HL-60 (cell line): ENCODE measurements at regions not wholly inside any gene's neighbourhood (a gene's known extent, or its start where the extent isn't known, plus 50 kb on each side); places are given as distances from the start of the nearest gene placed in this dataset.

Experiments
- DNase-seq, 2 experiments: peaks; one replicate each; pipeline ENCODE4 v3.0.0-alpha.2; 2010 to 2020; ENCODE audit warnings: low read depth in 1 of 2, low spot score in 1 of 2
- H3K27ac ChIP-seq: fragments of 250-450 bp; sonication (Bioruptor Pico); replicated peaks from 2 replicates; pipeline ENCODE4 v1.5.1; 2020; ENCODE audit warnings: mild to moderate bottlenecking, moderate library complexity
- H3K27me3 ChIP-seq: fragments of 250-450 bp; sonication (Bioruptor Pico); 2 replicates; pipeline ENCODE4 v1.5.1; 2021; ENCODE audit warnings: mild to moderate bottlenecking, moderate library complexity; ENCODE audit not compliant: insufficient read depth, poor library complexity, severe bottlenecking
- H3K4me3 ChIP-seq: replicated peaks from 2 replicates; pipeline ENCODE4 v1.5.1; 2011; ENCODE audit warnings: mild to moderate bottlenecking, control low read depth, low read length; ENCODE audit not compliant: insufficient read depth
- CTCF ChIP-seq: IDR thresholded peaks from one replicate; pipeline ENCODE4 v1.5.1; 2011; ENCODE audit warnings: low read length, control low read depth, inconsistent platforms; ENCODE audit not compliant: insufficient read depth
- GABPA ChIP-seq: IDR thresholded peaks from 2 replicates; pipeline ENCODE4 v1.6.1; 2012; ENCODE audit warnings: low read depth
- POLR2AphosphoS5 ChIP-seq: IDR thresholded peaks from 2 replicates; pipeline ENCODE4 v1.6.1; 2012; ENCODE audit warnings: low read depth
- SPI1 ChIP-seq: IDR thresholded peaks from 2 replicates; pipeline ENCODE4 v1.6.1; 2012; ENCODE audit warnings: low read depth, mild to moderate bottlenecking, borderline replicate concordance
- TF ChIP-seq, protein P1 (sequence below): IDR thresholded peaks from 2 replicates; pipeline ENCODE4 v1.6.1; 2012; ENCODE audit warnings: low read depth; ENCODE audit not compliant: insufficient replicate concordance

DNA sequence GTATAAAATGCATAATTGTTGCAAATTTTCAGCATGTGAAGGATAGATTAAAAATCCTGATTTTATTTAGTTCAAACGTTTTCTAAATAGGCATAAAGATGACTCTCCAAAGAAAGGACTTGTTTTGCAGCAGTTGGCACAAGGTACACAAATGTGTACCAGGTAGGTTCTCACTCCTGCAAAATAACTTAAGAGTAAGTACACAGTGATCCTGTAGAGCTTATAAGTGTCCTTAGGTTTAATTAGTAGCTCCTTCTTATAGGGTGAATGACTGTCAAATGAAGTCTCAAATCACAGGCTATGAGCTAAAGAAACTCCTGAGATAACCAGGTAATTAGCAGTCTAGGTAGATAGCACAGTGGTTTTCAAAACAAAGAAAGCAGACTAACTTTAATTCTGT is 330.6 kb upstream of the MDGA2 start:
- no peak for DNase-seq

DNA sequence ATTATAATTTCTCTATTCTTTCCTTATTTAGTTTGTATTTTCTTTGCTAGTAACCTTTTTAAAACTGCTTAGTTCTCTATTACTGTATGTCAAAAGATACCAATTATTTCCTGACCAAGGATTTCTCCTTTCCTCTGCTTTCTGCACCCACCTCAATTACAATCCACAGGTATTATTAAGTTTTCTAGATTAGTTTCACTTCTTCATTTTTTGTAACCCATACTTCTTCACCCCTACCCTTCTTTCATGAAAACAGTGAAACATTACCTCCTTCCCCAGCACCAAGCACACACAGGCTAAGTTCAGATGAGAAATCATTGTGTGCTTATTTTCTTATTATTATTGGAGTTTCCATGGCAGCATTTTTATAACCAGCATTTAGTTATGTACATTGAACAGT is 318.5 kb upstream of the MDGA2 start:
- no peaks in the 10 kb centered on the region for H3K27me3 ChIP-seq
- TF ChIP-seq SPI1 (no peak), GABPA (no peak), CTCF (no peak), POLR2AphosphoS5 (no peak)
- TF ChIP-seq, protein P1, sequence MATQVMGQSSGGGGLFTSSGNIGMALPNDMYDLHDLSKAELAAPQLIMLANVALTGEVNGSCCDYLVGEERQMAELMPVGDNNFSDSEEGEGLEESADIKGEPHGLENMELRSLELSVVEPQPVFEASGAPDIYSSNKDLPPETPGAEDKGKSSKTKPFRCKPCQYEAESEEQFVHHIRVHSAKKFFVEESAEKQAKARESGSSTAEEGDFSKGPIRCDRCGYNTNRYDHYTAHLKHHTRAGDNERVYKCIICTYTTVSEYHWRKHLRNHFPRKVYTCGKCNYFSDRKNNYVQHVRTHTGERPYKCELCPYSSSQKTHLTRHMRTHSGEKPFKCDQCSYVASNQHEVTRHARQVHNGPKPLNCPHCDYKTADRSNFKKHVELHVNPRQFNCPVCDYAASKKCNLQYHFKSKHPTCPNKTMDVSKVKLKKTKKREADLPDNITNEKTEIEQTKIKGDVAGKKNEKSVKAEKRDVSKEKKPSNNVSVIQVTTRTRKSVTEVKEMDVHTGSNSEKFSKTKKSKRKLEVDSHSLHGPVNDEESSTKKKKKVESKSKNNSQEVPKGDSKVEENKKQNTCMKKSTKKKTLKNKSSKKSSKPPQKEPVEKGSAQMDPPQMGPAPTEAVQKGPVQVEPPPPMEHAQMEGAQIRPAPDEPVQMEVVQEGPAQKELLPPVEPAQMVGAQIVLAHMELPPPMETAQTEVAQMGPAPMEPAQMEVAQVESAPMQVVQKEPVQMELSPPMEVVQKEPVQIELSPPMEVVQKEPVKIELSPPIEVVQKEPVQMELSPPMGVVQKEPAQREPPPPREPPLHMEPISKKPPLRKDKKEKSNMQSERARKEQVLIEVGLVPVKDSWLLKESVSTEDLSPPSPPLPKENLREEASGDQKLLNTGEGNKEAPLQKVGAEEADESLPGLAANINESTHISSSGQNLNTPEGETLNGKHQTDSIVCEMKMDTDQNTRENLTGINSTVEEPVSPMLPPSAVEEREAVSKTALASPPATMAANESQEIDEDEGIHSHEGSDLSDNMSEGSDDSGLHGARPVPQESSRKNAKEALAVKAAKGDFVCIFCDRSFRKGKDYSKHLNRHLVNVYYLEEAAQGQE = no peak
- no peak overlapping the region for H3K4me3 ChIP-seq
- H3K27ac ChIP-seq = no peak overlapping the region
- no peak for DNase-seq

More for the DNA sequence above, 330.6 kb upstream of the MDGA2 start:
- Histone ChIP-seq H3K27me3 (no peaks in the 10 kb centered on the region), H3K4me3 (no peak overlapping the region), H3K27ac (no peak overlapping the region)
- TF ChIP-seq CTCF (no peak), GABPA (no peak), POLR2AphosphoS5 (no peak), SPI1 (no peak)
- TF ChIP-seq, protein P1 = no peak

DNA sequence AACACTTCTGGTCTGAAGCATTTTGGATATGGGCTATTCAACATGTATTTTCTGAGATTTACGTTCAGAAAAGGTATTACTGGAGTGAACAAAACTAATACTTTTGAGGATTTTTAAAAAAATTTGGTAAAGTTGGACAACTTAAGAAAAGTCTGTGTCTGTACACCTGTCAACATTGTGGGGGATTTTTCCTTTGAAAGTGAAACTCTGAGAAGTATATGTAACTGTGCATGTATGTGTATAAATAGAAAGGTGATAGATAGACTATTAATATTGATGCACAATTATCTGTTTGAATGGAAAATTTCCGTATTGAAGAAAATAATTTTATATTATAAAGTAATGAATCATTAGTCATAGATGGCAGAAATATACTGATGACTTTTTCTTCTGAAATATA is 312.8 kb upstream of the MDGA2 start:
- no peak for TF ChIP-seq POLR2AphosphoS5
- no peak for TF ChIP-seq CTCF
- TF ChIP-seq SPI1 = no peak
- no peak for TF ChIP-seq GABPA
- TF ChIP-seq, protein P1 = no peak
- Histone ChIP-seq H3K4me3 (no peak overlapping the region), H3K27ac (no peak overlapping the region), H3K27me3 (no peaks in the 10 kb centered on the region)
- no peak for DNase-seq
